ENCODE measurements at regions not wholly inside any gene's neighbourhood (a gene's known extent, or its start where the extent isn't known, plus 50 kb on each side); places are given as distances from the start of the nearest gene placed in this dataset.

- H3K27ac ChIP-seq, result no peak overlapping the region
- H3K9me3 ChIP-seq, result no peaks in the 10 kb centered on the region
- no peaks in the 10 kb centered on the region for H3K4me1 ChIP-seq
- H3K4me3 ChIP-seq, result no peak overlapping the region
- TF ChIP-seq, protein P1, sequence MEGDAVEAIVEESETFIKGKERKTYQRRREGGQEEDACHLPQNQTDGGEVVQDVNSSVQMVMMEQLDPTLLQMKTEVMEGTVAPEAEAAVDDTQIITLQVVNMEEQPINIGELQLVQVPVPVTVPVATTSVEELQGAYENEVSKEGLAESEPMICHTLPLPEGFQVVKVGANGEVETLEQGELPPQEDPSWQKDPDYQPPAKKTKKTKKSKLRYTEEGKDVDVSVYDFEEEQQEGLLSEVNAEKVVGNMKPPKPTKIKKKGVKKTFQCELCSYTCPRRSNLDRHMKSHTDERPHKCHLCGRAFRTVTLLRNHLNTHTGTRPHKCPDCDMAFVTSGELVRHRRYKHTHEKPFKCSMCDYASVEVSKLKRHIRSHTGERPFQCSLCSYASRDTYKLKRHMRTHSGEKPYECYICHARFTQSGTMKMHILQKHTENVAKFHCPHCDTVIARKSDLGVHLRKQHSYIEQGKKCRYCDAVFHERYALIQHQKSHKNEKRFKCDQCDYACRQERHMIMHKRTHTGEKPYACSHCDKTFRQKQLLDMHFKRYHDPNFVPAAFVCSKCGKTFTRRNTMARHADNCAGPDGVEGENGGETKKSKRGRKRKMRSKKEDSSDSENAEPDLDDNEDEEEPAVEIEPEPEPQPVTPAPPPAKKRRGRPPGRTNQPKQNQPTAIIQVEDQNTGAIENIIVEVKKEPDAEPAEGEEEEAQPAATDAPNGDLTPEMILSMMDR (IDR thresholded peaks at IDR 0.05 in 8 of 11, conservative IDR thresholded peaks at IDR 0.05 in 3 of 11), result no peak
- TF ChIP-seq POLR2AphosphoS5 (IDR thresholded peaks at IDR 0.05) (no peak), POLR2A (IDR thresholded peaks at IDR 0.05) (no peak)
- 88 to 92% (median 89%) methylated on average over 12 to 28 of the region's 28 CpGs for WGBS, 5 donors
- no peaks in the 10 kb centered on the region for H3K36me3 ChIP-seq
- no peaks in the 10 kb centered on the region for H3K27me3 ChIP-seq (replicated peaks in 1 of 7)
- DNase-seq, result no peak
- intact Hi-C loops (cut with DNase I; ENCODE audit: low total_unique reads), result no loop called here
Measured at GRCh38 chr18:78781601-78781960, 198.0 kb upstream of the SALL3 start.

DNA sequence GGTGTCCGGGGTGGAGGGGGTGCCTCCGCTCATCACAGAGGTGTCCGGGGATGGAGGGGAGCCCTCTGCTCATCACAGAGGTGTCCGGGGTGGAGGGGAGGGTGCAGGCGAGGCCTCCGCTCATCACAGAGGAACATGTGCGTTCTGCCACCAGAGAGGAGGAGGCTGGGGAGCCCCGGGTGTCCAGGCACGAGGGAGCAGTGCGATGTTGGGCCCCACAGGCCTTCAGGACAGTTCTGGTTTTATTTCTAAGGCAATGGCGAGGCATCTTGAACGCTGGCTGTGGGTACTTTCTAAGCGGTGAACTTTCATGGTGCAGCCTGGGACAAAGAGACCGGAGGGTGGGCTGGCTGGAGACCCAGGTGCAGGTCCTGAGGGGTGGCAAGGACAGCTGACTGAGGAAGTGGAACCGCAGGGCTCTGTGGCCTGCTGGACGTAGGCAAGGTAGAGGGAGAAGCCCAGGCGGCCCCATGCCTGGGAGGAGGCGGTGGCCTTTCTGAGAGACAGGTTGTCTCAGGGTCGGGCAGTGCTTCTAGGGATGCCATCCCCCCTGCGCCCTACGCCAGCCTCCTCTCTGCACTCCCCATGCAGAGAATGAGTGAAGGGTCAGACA lies 196.6 kb upstream of the SALL3 start:
- H3K4me3 ChIP-seq, result no peak overlapping the region
- 78 to 87% (median 82%) methylated on average over 21 of the region's 21 CpGs for WGBS, 5 donors
- H3K36me3 ChIP-seq, result no peaks in the 10 kb centered on the region
- H3K4me1 ChIP-seq, result no peaks in the 10 kb centered on the region
- peak; percentile 70 for DNase-seq
- no peaks in the 10 kb centered on the region for H3K9me3 ChIP-seq
- no peaks in the 10 kb centered on the region for H3K27me3 ChIP-seq (replicated peaks in 1 of 7)
- no peak for TF ChIP-seq POLR2AphosphoS5 (IDR thresholded peaks at IDR 0.05)
- no peak for TF ChIP-seq POLR2A (IDR thresholded peaks at IDR 0.05)
- TF ChIP-seq, protein P1 (IDR thresholded peaks at IDR 0.05 in 8 of 11, conservative IDR thresholded peaks at IDR 0.05 in 3 of 11), result no peak
- H3K27ac ChIP-seq, result no peak overlapping the region
- intact Hi-C loops (cut with DNase I; ENCODE audit: low total_unique reads), result no loop called here

- TF ChIP-seq POLR2A (IDR thresholded peaks at IDR 0.05) (no peak), POLR2AphosphoS5 (IDR thresholded peaks at IDR 0.05) (no peak)
- TF ChIP-seq, protein P1 (IDR thresholded peaks at IDR 0.05 in 8 of 11, conservative IDR thresholded peaks at IDR 0.05 in 3 of 11), result no peak
- intact Hi-C loops (cut with DNase I; ENCODE audit: low total_unique reads), result no loop called here
- WGBS, 5 donors, result 58 to 63% (median 59%) methylated on average over 12 of the region's 12 CpGs
- Histone ChIP-seq H3K36me3 (no peaks in the 10 kb centered on the region), H3K9me3 (no peaks in the 10 kb centered on the region), H3K4me1 (no peaks in the 10 kb centered on the region), H3K4me3 (no peak overlapping the region), H3K27ac (no peak overlapping the region), H3K27me3 (replicated peaks in 1 of 7) (no peaks in the 10 kb centered on the region)
- DNase-seq, result peak; percentile 45
Measured at GRCh38 chr18:78783564-78783960, 196.1 kb upstream of the SALL3 start.

- WGBS, 5 donors, result 90 to 95% (median 92%) methylated on average over 5 of the region's 5 CpGs
- intact Hi-C loops (cut with DNase I; ENCODE audit: low total_unique reads), result no loop called here
- Histone ChIP-seq H3K4me1 (no peaks in the 10 kb centered on the region), H3K9me3 (no peaks in the 10 kb centered on the region), H3K36me3 (no peaks in the 10 kb centered on the region), H3K27ac (no peak overlapping the region), H3K27me3 (replicated peaks in 1 of 7) (no peaks in the 10 kb centered on the region), H3K4me3 (no peak overlapping the region)
- TF ChIP-seq POLR2A (IDR thresholded peaks at IDR 0.05) (no peak), POLR2AphosphoS5 (IDR thresholded peaks at IDR 0.05) (no peak)
- TF ChIP-seq, protein P1 (IDR thresholded peaks at IDR 0.05 in 8 of 11, conservative IDR thresholded peaks at IDR 0.05 in 3 of 11), result no peak
- peak; percentile 43 for DNase-seq
Measured at GRCh38 chr18:78784861-78785260, 194.8 kb upstream of the SALL3 start.

All from spleen (tissue), 11 donors.